T-helper 2 cell (primary cell): ENCODE measurements at regions not wholly inside any gene's neighbourhood (a gene's known extent, or its start where the extent isn't known, plus 50 kb on each side); places are given as distances from the start of the nearest gene placed in this dataset.

ENCODE experiments used
- DNase-seq, 5 experiments: peaks; one replicate each; pipeline versions ENCODE4 v3.0.0 to v3.0.0-alpha.2; 2012 to 2022

GRCh38 chr10:3366735-3367405 is 194.3 kb upstream of the PITRM1 start:
- no peak for DNase-seq

- DNase-seq: no peak
Measured at GRCh38 chr10:3366043-3366442, 193.5 kb upstream of the PITRM1 start.

- DNase-seq: no peak
Measured at GRCh38 chr10:3365630-3366029, 193.0 kb upstream of the PITRM1 start.

- DNase-seq: no peak
Measured at GRCh38 chr10:3364768-3365480, 192.3 kb upstream of the PITRM1 start.

GRCh38 chr10:3363311-3364045 is 190.9 kb upstream of the PITRM1 start:
- DNase-seq: no peak

- DNase-seq: no peak
Measured at GRCh38 chr10:3362394-3362793, 189.8 kb upstream of the PITRM1 start.

GRCh38 chr10:3361640-3362039 is 189.1 kb upstream of the PITRM1 start:
- no peak for DNase-seq

GRCh38 chr10:3357737-3358136 is 185.2 kb upstream of the PITRM1 start:
- no peak for DNase-seq

- no peak for DNase-seq
Measured at GRCh38 chr10:3355536-3355935, 183.0 kb upstream of the PITRM1 start.

- DNase-seq: no peak
Measured at GRCh38 chr10:3354174-3354900, 181.8 kb upstream of the PITRM1 start.

- no peak for DNase-seq
Measured at GRCh38 chr10:3353235-3353634, 180.7 kb upstream of the PITRM1 start.

GRCh38 chr10:3350617-3351258 is 178.2 kb upstream of the PITRM1 start:
- no peak for DNase-seq

GRCh38 chr10:3350205-3350604 is 177.6 kb upstream of the PITRM1 start:
- DNase-seq: no peak

- no peak for DNase-seq
Measured at GRCh38 chr10:3348564-3348963, 176.0 kb upstream of the PITRM1 start.

GRCh38 chr10:3347413-3348182 is 175.0 kb upstream of the PITRM1 start:
- no peak for DNase-seq

- no peak for DNase-seq
Measured at GRCh38 chr10:3346851-3347250, 174.3 kb upstream of the PITRM1 start.

- DNase-seq: no peak
Measured at GRCh38 chr10:3342771-3343170, 170.2 kb upstream of the PITRM1 start.

- DNase-seq: no peak
Measured at GRCh38 chr10:3340127-3340730, 167.6 kb upstream of the PITRM1 start.

GRCh38 chr10:3339531-3339950 is 167.0 kb upstream of the PITRM1 start:
- peak in 1 of 5 experiments; percentile 43 for DNase-seq

- DNase-seq: no peak
Measured at GRCh38 chr10:3339121-3339520, 166.5 kb upstream of the PITRM1 start.

GRCh38 chr10:3337741-3338140 is 165.2 kb upstream of the PITRM1 start:
- no peak for DNase-seq
